ENCODE measurements at regions not wholly inside any gene's neighbourhood (a gene's known extent, or its start where the extent isn't known, plus 50 kb on each side); places are given as distances from the start of the nearest gene placed in this dataset.

GRCh38 chr20:48035961-48036731 is 250.9 kb upstream of the SULF2 start (continued):
- no peak for TF ChIP-seq STAG1 (CRISPR knock-in tag; IDR thresholded peaks at IDR 0.05)

- ChIA-PET CTCF (ENCODE audit: low intra/inter-chr PET ratio, low total read pairs) (no interaction called here), POLR2A (no interaction called here)
- Histone ChIP-seq H2AFZ (ENCODE audit: low read length) (no peak overlapping the region), H3K4me2 (ENCODE audit: low read depth, low read length) (no peak overlapping the region), H3K9ac (ENCODE audit: insufficient read depth, low read depth, low read length) (no peak overlapping the region), H3K36me3 (replicated peaks in 1 of 2; ENCODE audit: control insufficient read depth in 1 of 2, insufficient read depth in 2 of 2, low read length in 2 of 2) (no peaks in the 10 kb centered on the region), H3K9me3 (ENCODE audit: low read length) (no peaks in the 10 kb centered on the region), H3K27ac (ENCODE audit: extremely low read length, insufficient read depth, low read length) (no peak overlapping the region), H3K4me3 (replicated peaks in 1 of 3; ENCODE audit: insufficient read depth in 1 of 3, low read depth in 2 of 3, low read length in 3 of 3) (no peak overlapping the region), H4K20me1 (ENCODE audit: insufficient read depth, low read length) (no peaks in the 10 kb centered on the region), H3K4me1 (ENCODE audit: insufficient read depth, low read length) (peaks cover 11% of the 10 kb centered on the region), H3K79me2 (ENCODE audit: insufficient read depth, low read length) (no peaks in the 10 kb centered on the region), H3K27me3 (ENCODE audit: control insufficient read depth in 1 of 2, insufficient read depth in 2 of 2, low read length in 2 of 2) (peaks cover 0 to 5% of the 10 kb centered on the region in 2 experiments; a peak in 1 of 5 replicates)
- in situ Hi-C loops (cut with HindIII; ENCODE audit: extremely low pct_ligation_motif_present, low pct_unique_long_range_greater_than_20kb), result no loop called here
- intact Hi-C loops (cut with micrococcal nuclease; ENCODE audit: unreplicated experiment), result no loop called here
- ATAC-seq (no peak), DNase-seq (ENCODE audit: low spot score) (no peak), FAIRE-seq (no peak)
- BruUV-seq (replicated peaks), result no TSS peak
- no peak for TF ChIP-seq HOXD1 (CRISPR knock-in tag; IDR thresholded peaks at IDR 0.05)
- TF ChIP-seq CCAR2 (optimal IDR thresholded peaks at IDR 0.05; ENCODE audit: low read depth, low read length), result no peak
- TF ChIP-seq ZFP1 (CRISPR knock-in tag; IDR thresholded peaks at IDR 0.05), result no peak
- no peak for TF ChIP-seq ZNF414 (CRISPR knock-in tag; IDR thresholded peaks at IDR 0.05)
- TF ChIP-seq PBX2 (CRISPR knock-in tag; IDR thresholded peaks at IDR 0.05), result no peak
- TF ChIP-seq ZNF891 (CRISPR knock-in tag; IDR thresholded peaks at IDR 0.05), result no peak
- no peak for TF ChIP-seq FOXA3 (CRISPR knock-in tag; IDR thresholded peaks at IDR 0.05)
- no peak for TF ChIP-seq ZNF598 (CRISPR knock-in tag; IDR thresholded peaks at IDR 0.05; ENCODE audit: borderline replicate concordance)
- no peak for TF ChIP-seq ZNF713 (CRISPR knock-in tag; IDR thresholded peaks at IDR 0.05)
- TF ChIP-seq ZNF672 (CRISPR knock-in tag; IDR thresholded peaks at IDR 0.05), result no peak
- no peak for TF ChIP-seq ARNT (IDR thresholded peaks at IDR 0.05)
- WGBS (ENCODE audit: low lambda C conversion rate), result 54% methylated on average over 6 of the region's 6 CpGs
These were observed 249.5 kb upstream of the SULF2 start for GRCh38 chr20:48034751-48035150.
